HFFc6 (cell line): ENCODE measurements at regions not wholly inside any gene's neighbourhood (a gene's known extent, or its start where the extent isn't known, plus 50 kb on each side); places are given as distances from the start of the nearest gene placed in this dataset.

Source experiments
- DNase-seq: peaks from one replicate; pipeline ENCODE4 v3.0.0-alpha.2; 2018
- H3K27ac Mint-ChIP-seq: 2 replicates; pipeline ENCODE4 v1.8.0; 2020; ENCODE audit warnings: mild to moderate bottlenecking, mixed read lengths
- H3K27me3 Mint-ChIP-seq: 2 replicates; pipeline ENCODE4 v1.8.0; 2021; ENCODE audit warnings: mild to moderate bottlenecking, moderate library complexity, mixed read lengths; ENCODE audit not compliant: insufficient read depth
- H3K36me3 Mint-ChIP-seq: 2 replicates; pipeline ENCODE4 v1.8.0; 2021; ENCODE audit warnings: low read depth, mixed read lengths
- H3K4me1 Mint-ChIP-seq: 2 replicates; pipeline ENCODE4 v1.8.0; 2020; ENCODE audit warnings: low read depth, mixed read lengths
- H3K4me3 Mint-ChIP-seq: 2 replicates; pipeline ENCODE4 v1.8.0; 2020; ENCODE audit warnings: mild to moderate bottlenecking, moderate library complexity, mixed read lengths
- H3K9me3 Mint-ChIP-seq: 2 replicates; pipeline ENCODE4 v1.8.0; 2020; ENCODE audit warnings: mild to moderate bottlenecking, mixed read lengths
- CTCF ChIP-seq: fragments of 200-600 bp; sonication (generic); IDR thresholded peaks from 2 replicates; pipeline ENCODE4 v1.5.0; 2021; ENCODE audit warnings: antibody characterized with exemption, mild to moderate bottlenecking

GRCh38 chr18:26794230-26795101 lies 71.0 kb downstream of the AQP4 start:
- Mint-ChIP-seq H3K27me3 (no peaks in the 10 kb centered on the region), H3K4me1 (no peaks in the 10 kb centered on the region), H3K36me3 (no peaks in the 10 kb centered on the region), H3K9me3 (peaks cover 48% of the 10 kb centered on the region), H3K4me3 (no peak overlapping the region), H3K27ac (no peak overlapping the region)
- no peak for DNase-seq
- TF ChIP-seq CTCF, result no peak

GRCh38 chr18:26792661-26793060 lies 72.8 kb downstream of the AQP4 start:
- DNase-seq, result no peak
- H3K4me3 Mint-ChIP-seq, result no peak overlapping the region

GRCh38 chr18:26791676-26792075 lies 73.8 kb downstream of the AQP4 start:
- Mint-ChIP-seq H3K27me3 (no peaks in the 10 kb centered on the region), H3K4me1 (no peaks in the 10 kb centered on the region), H3K4me3 (no peak overlapping the region), H3K9me3 (peaks cover 29% of the 10 kb centered on the region), H3K36me3 (no peaks in the 10 kb centered on the region), H3K27ac (no peak overlapping the region)
- TF ChIP-seq CTCF, result no peak
- DNase-seq, result no peak

More at GRCh38 chr18:26792661-26793060, 72.8 kb downstream of the AQP4 start:
- no peak for TF ChIP-seq CTCF
- H3K27me3 Mint-ChIP-seq, result no peaks in the 10 kb centered on the region
- H3K9me3 Mint-ChIP-seq, result peaks cover 38% of the 10 kb centered on the region
- no peaks in the 10 kb centered on the region for H3K4me1 Mint-ChIP-seq
- H3K27ac Mint-ChIP-seq, result no peak overlapping the region
- H3K36me3 Mint-ChIP-seq, result no peaks in the 10 kb centered on the region

GRCh38 chr18:26784599-26784998 lies 80.9 kb downstream of the AQP4 start:
- Mint-ChIP-seq H3K36me3 (no peaks in the 10 kb centered on the region), H3K9me3 (peaks cover 46% of the 10 kb centered on the region), H3K27me3 (peaks cover 1% of the 10 kb centered on the region; the same call in 1 of the 2 replicates), H3K27ac (no peak overlapping the region), H3K4me1 (no peaks in the 10 kb centered on the region), H3K4me3 (no peak overlapping the region)
- TF ChIP-seq CTCF, result no peak
- no peak for DNase-seq

- no peak for TF ChIP-seq CTCF
- Mint-ChIP-seq H3K27me3 (peaks cover 1% of the 10 kb centered on the region; the same call in 1 of the 2 replicates), H3K36me3 (no peaks in the 10 kb centered on the region), H3K4me1 (no peaks in the 10 kb centered on the region), H3K9me3 (peaks cover 46% of the 10 kb centered on the region), H3K27ac (no peak overlapping the region), H3K4me3 (no peak overlapping the region)
- no peak for DNase-seq
Measured at GRCh38 chr18:26783170-26783569, 82.3 kb downstream of the AQP4 start.
